IPS-NIHi7 (cell line): ENCODE measurements at regions not wholly inside any gene's neighbourhood (a gene's known extent, or its start where the extent isn't known, plus 50 kb on each side); places are given as distances from the start of the nearest gene placed in this dataset.
"Not testable (repeated sequence)": the region's sequence is repeated elsewhere in the genome, so short reads cannot be mapped to it uniquely, and the experiment has no call there.

ENCODE experiments used
- DNase-seq: peaks from one replicate; pipeline ENCODE4 v3.0.0; 2012; ENCODE audit warnings: mixed read lengths; ENCODE audit errors: extremely low spot score

DNA sequence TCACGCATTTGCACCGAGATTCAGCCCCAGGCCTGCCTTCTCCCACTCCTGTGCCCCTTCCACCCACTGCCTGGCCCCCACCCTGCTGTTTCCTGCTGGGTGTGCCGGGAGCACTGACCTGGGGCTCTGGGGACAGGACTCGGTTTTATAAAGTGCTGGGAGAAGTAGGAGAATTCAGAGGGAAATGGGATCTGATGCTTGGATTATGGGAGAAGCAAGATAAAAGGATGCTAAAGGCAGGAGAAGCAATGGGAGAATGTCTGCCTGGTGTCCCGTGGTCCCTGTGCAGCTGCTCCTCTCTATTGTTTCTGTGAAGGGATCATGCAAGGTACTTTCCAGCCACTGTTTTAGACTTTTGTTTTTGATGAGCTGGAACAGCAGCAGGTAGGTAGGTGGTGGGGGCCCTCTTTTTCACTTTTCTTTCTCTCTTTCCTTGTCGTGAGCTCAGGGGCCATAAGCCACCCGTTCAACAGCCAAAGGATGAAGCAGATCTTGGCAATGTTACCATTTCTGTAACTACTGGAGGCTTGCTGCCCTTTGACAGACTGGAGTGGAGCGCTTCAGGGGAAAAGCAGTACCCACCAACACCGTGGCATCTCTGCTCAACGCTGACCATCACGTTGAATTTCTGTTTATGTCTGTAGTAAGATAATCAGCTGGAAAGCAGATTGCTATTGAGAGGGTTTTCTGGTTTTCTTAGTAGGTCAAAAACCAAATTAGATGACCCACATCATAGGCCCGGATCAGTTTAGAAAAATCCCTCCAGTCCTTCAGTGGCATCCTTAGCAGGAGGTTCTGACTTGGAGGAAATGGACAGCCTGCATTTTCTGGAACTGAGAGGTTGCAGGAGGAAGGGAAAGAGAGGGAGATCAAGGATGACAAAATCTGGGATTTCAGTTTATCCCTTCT is 63.8 kb upstream of the ENPP6 start:
- no peak for DNase-seq

DNA sequence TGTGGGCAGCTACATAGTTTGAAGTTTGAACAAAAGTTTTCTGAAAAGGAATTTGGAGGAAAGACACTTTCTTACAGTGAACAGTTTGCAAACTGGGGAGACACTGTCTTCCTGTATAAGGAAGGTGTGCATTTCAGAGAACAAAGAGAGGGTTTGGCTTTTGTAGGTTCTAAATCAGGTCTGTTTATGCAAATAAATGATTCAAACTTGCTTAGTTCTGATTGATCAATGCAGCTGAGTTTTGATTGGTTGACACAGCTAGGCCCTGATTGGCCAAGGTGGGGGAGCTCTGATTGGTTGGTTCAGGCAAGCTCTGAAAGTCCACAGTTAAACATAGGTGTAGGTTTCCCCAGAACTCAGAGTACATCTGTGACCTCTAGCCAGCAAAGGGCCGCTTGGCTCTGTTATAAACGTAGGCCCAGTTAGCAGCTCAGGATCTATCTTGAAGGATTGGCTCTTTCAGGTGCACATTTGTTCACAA is 63.0 kb upstream of the ENPP6 start:
- DNase-seq = no peak

DNA sequence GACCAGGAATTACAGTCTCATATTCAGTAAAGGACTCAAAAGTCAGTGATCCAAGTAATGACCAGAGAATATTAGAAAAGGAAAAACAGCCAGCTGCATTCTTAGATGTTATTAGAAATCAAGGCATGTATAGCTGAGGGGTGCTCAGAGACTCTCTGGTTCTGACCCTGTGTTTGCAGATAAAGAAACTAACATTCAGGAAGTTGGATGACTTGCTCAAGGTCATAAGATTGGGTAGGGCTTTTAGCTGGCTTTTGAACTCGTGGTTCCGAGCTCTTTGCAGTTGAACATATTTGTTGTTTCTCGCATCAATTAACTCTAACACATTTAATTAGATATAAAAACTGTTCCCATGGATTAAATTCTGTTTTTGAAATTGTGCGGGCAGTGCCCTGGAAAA is 62.5 kb upstream of the ENPP6 start:
- no peak for DNase-seq

DNA sequence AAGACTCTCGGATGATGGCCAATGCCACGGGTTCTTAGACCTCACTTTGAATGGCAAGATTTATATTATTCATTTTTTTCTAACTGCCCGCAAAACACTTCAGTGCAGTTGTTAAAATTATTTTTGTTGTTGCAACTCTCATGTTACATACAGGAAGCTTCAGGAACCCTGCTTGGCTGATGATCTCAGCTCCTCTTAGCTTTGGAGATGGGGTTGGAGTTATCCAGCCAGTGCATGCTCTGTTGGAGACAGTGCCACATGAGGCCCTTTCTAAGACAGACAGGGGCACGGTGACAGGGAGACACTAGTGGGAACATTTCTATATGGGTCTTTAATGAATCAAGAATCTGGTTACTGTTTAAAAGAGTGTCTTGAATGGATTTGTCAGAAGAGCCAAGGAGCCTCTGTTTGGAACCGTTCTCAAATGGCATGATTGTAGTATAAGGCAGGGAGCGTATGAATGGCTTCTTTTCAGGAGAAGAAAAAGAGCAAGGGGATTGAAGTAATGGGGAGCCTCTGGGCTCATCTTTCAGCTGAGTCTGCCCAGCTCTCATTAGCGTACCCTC is 61.9 kb upstream of the ENPP6 start:
- DNase-seq = no peak

DNA sequence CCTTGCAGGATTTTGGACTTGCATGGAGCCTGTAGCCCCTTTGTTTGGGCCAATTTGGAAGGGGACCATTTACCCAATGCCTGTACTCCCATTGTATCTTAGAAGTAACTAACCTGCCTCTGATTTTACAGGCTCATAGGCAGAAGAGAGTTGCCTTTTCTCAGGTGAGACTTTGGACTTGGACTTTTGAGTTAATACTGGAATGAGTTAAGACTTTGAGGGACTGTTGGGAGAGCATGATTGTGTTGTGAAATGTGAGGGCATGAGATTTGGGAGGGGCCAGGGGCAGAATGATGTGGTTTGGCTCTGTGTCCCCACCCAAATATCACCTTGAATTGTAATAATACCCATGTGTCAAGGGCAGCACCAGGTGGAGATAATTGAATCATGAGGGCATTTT is 60.1 kb upstream of the ENPP6 start:
- DNase-seq = not testable (repeated sequence)

DNA sequence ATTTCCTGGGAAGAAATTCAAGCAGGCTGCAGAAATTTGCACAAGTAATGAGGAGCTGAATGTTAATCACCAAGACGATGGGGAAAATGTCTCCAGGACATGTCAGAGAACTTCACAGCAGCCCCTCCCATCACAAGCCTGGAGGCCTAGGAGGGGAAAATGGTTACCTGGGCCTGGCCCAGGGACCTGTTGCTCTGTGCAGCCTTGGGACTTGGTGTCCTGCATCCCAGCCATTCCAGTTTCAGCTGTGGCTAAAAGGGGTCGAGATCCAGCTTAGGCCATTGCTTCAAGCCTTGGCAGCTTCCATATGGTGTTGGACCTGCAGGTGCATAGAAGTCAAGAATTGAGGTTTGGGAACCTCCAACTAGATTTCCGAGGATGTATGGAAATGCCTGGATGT is 59.3 kb upstream of the ENPP6 start:
- not testable (repeated sequence) for DNase-seq

DNA sequence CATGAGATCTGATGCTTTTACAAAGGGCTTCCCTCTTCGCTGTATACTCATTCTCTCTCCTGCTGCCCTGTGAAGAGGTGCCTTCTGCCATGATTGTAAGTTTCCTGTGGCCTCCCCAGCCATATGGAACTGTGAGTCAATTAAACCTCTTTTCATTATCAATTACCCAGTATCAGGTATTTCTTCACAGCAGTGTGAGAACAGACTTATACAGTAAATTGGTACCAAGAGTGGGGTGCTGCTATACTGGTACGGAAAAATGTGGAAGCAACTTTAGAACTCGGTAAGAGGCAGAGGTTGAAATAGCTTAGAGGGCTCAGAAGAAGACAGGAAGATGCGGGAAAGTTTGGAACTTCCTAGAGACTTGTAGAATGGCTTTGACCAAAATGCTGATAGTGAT is 58.7 kb upstream of the ENPP6 start:
- DNase-seq = not testable (repeated sequence)

DNA sequence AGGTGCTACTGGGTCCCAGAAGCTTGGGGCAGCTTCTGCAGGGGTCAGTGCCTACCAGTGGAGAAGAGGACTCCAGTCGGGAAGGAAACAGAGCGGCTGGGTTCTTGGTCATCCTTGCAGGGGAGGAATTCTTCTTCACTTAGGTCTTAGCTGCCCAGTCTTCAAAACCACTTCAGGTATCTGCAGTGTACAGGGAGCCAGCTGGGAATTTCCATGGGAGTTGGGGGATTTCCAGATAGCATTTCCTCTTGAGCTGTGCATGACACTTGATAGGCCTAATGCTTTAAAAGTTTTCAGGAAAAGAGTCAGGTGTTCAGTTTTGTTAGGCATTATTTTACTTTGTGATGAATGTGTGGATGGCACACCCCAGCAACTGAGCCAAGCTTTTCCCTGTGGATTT is 58.1 kb upstream of the ENPP6 start:
- DNase-seq = no peak

DNA sequence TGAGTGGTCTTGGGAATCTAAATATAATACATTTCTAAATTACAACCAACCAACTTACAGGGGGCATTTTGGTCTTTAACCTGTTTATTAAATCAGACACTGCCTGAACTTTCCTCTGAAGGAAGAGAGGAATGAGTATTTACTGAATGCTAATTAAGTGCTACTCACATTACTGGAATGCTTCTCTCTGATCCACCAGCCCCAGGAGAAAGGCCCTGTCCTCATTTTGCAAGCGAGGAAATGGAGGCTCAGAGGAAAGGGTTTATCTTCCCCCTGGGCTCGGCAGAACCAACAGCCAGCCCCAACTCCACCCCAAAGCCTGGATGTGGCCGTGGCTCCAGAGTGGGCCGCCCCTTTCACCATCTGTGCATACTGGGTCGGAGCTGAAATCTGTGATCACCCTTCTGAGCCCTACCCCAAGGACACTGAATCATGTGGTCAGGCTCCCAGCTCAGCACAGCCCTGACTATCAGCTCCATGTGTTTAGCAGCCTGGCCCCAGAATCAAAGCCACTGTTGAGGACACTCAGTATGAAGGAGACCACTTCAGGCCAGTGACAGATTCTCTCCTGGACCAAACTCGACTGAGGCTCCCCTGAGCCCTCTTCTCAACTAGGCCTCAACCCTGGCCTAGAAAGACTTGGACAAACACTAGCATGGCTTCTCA is 56.7 kb upstream of the ENPP6 start:
- no peak for DNase-seq

DNA sequence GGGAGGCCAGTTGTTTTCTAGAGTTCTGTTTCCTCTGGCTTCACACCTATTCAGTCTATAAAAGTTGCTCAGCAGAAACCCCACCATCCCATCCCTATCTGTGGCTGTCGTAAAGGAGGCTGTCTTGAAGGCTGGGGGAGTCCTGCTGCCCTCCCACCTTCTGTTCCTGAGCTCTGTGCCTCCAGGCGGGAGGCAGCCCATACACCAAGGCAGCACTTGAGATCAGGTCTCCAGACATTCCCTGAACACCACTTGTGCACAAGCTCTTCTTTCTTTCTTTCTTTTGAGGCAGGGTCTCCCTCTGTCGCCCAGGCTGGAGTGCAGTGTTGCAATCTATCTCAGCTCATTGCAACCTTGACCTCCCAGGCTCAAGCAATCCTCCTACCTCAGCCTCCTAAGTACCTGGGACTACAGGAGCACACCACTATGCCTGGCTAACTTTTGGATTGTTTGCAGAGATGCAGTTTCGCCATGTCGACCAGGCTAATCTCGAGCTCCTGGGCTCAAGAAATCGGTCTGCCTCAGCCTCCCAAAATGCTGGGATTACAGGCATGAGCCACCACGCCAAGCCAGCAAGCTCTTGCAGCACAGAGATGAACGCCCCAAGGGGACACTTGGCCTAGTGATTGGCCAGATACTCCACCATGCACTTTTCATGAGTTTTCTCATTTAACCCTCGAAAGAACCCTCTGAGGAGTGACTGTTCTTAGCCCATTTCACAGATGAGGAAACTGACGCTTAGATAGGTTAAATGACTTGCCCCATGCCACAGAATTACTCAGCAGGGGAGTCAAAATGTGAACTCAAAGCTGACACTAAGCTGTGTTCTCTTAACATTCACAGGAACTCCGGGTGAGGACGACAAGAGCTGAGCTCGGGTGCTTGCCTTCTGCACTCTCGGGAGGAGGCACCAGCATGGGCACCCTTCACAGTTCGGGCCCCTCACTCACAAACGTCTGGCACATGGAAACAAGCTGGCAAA is 55.8 kb upstream of the ENPP6 start:
- DNase-seq = no peak

DNA sequence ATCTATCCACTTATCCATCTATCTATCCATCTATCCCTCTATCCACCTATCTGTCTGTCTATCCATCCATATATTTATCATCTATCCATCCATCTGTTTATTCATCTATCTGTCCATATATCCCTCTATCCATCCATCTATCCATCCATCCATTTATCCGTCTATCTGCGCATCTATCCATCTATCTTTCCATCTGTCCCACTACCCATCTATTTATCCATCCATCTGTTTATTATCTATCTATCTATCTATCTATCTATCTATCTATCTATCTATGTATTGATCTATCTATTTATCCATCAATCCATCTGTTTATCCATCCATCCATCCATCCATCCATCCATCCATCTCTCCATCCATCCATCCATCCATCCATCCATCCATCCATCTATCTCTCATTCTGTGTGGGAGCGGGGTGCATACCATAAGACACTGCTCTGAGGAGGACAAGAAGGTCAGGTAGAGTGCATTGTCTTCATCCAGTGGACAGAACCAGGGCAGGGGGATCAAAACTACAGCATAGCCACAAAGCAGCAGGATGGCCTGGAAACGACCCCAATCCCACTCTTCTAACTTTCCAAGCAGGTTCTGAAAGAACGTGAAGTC is 53.2 kb upstream of the ENPP6 start:
- DNase-seq = no peak

DNA sequence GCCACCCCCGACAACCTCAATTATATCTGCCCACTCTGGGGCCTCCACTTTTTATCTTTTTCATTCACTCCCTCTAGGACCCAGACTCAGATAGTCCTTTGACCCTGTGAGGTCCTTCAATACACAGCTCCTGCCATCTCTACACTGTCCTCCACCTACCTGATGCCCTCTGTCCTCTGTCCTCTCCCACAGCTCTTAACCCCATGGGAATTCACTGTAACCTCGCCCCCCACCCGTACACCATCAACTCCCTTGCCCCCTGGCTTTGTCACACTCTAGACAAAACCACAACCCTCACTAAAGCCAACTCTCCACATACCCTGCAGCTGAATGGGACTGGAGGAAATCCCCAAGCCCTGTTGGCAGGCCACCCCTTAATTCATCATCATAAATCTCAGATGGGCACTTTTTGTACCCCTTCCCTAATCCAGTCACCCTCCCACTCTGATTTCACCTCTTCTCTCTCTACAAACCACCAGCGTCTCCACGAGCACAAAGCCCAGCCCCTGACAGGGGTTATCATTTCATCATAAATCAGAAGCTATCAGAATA is 52.3 kb upstream of the ENPP6 start:
- no peak for DNase-seq

DNA sequence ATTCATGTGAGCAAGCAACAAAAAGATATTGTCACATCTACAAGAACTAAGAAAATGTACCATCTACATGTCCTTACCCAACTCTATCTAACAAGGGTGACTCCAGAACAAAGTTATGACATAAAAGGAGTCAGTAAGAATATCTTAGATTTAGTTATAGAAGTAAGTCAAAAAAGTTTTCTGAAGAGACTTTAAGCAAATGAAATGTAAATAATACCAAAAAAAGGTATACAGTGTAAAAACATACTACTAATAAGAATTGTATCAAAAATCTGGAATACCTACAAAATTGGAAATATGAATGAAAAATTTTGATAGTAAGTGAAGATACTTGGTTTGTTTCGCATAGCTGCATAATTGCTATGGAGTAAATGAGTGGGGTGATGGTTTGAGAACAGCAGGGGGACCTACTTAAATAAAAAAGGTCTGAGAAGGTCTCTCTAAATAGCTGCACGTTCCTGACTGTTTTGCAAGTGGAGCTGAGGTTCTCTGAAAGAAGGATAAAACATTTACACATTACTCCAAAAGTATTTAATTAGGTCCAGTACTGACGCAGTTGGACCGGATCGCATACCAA is 51.0 kb upstream of the ENPP6 start:
- DNase-seq = no peak

DNA sequence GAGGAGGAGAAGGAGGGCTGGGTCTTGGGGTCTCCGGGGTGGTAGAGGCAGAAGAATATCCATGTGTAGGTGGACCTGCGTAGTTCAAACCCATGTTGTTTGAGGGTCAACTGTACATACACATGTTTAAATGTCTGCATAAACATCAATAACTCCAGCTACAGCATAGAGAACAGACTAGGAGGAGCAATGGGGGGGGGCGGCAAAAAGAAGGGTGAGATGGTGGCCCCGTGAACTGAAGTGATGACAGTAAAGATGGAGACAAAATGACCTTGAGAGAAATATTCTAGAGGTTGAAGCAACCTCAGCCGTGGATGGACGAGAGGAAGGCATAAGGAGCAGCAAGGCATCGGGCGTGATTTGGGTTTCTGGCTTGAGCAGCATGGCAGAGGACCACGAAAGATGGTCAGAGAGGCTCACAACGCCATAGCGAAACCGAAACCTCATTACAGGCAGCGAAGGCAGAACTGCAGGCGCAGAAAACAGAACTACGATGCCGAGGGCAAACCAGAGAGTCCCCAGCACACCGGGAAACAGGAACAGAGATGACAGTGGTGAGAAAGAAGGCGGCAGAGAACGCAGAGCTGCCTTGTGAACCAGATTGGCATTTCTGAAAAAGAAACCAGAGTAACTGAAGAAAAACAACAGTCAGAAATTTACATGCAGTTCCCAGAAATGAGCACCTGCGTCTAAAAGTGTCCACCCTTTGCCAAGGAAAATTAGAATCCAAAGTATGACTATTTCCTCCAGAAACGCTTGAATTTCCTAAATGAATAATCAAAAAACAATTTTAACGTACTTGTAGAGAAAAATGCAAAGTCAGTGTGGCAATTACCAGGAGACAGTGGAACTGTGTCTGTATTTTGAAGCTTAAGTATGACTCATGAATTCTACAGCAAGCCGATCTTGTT is 50.3 kb upstream of the ENPP6 start:
- DNase-seq = no peak
